ENCODE measurements at regions not wholly inside any gene's neighbourhood (a gene's known extent, or its start where the extent isn't known, plus 50 kb on each side); places are given as distances from the start of the nearest gene placed in this dataset.

GRCh38 chr11:69377029-69377952, 83.3 kb downstream of the MYEOV start:
- Mint-ChIP-seq H3K4me3 (no peak overlapping the region), H3K4me1 (ENCODE audit: low read depth) (peaks cover 4% of the 10 kb centered on the region), H3K36me3 (ENCODE audit: low read depth) (no peaks in the 10 kb centered on the region), H3K27ac (no peak overlapping the region), H3K9me3 (no peaks in the 10 kb centered on the region), H3K27me3 (no peaks in the 10 kb centered on the region)
- intact Hi-C loops (cut with DNase I, micrococcal nuclease), result no loop called here
- no peak for TF ChIP-seq CTCF (IDR thresholded peaks at IDR 0.05)
- ChIA-PET CTCF (no interaction called here), POLR2A (no interaction called here)
- Histone ChIP-seq H3K27me3 (ENCODE audit: control insufficient read depth in 1 of 2, insufficient read depth in 2 of 2, low read length in 2 of 2) (no peaks in the 10 kb centered on the region), H3K36me3 (ENCODE audit: insufficient read depth, low read length) (no peaks in the 10 kb centered on the region), H3K9me3 (ENCODE audit: control insufficient read depth in 1 of 2, insufficient read depth in 1 of 2, low read length in 2 of 2) (no peaks in the 10 kb centered on the region), H3K27ac (ENCODE audit: low read depth in 1 of 2, low read length in 2 of 2) (no peak overlapping the region), H3K4me1 (ENCODE audit: insufficient read depth, low read length) (no peaks in the 10 kb centered on the region), H3K4me3 (ENCODE audit: low read length) (no peak overlapping the region)
- DNase-seq, result peak in 1 of 14 experiments; percentile 15
- ATAC-seq (ENCODE audit: poor library complexity), result no peak

DNA sequence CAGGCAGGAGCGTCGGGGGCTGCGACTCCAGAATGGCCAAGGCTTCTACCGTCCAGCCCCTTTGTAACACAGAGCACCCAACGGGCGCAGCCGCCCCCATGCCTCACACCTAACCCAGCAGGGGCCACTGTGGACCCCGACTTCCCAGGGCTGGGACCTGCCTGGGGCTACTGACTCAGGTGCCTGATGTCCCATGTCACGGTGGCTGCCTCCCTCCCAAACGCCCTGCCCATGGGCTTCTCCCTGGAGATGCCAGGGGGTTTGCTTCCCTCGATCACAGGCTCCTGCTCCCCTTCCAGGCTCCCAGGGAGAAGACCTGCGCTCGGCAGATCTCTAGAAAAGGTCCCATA, 84.0 kb downstream of the MYEOV start:
- Histone ChIP-seq H3K9me3 (ENCODE audit: control insufficient read depth in 1 of 2, insufficient read depth in 1 of 2, low read length in 2 of 2) (no peaks in the 10 kb centered on the region), H3K27me3 (ENCODE audit: control insufficient read depth in 1 of 2, insufficient read depth in 2 of 2, low read length in 2 of 2) (no peaks in the 10 kb centered on the region), H3K4me1 (ENCODE audit: insufficient read depth, low read length) (no peaks in the 10 kb centered on the region), H3K36me3 (ENCODE audit: insufficient read depth, low read length) (no peaks in the 10 kb centered on the region), H3K27ac (ENCODE audit: low read depth in 1 of 2, low read length in 2 of 2) (no peak overlapping the region), H3K4me3 (ENCODE audit: low read length) (no peak overlapping the region)
- Mint-ChIP-seq H3K4me3 (no peak overlapping the region), H3K9me3 (no peaks in the 10 kb centered on the region), H3K4me1 (ENCODE audit: low read depth) (peaks cover 4% of the 10 kb centered on the region), H3K27me3 (no peaks in the 10 kb centered on the region), H3K36me3 (ENCODE audit: low read depth) (no peaks in the 10 kb centered on the region), H3K27ac (no peak overlapping the region)
- intact Hi-C loops (cut with DNase I, micrococcal nuclease), result no loop called here
- ChIA-PET POLR2A (no interaction called here), CTCF (no interaction called here)
- ATAC-seq (ENCODE audit: poor library complexity) (no peak), DNase-seq (peak in 1 of 14 experiments; percentile 26)
- no peak for TF ChIP-seq CTCF (IDR thresholded peaks at IDR 0.05)

DNA sequence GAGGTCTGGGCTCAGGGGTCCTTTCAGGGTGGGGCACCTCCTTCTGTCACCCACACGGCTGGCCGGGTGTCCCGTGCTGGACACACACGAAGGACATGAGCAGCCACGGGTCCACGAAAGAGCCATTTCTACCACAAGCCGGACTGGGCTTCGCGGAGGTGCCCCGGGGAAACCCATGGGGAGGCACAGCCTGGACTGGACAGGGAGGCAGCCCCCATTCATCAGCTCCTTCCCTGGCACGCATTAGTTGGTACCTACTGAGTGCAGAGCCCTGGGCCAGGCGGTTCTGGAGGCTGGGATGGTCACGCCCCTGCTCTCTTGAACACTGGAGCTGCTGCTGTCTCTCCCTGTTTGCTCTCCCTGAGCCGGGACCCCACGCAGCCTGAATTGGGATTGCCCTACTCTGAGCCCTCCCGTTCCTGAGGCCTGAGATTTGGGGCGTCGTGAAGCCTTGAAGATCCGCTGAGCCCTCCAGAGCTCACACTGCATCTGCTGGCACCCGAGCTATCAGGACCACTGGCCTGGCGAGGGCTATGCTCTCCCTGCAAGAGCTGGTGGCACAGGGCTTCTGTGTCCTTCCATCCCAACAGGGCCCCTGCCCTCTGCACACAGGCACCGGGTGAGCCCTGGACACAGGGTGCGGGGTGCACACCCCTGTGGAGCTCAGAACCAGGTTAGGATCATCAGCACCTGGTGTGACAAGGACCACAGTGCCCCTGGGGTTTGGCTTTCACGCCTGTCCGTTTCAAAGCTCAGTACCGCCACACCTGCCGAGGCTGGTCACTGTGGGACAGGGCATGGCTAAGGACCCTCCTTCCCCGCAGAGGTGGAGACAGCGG, 84.6 kb downstream of the MYEOV start:
- Mint-ChIP-seq H3K4me1 (ENCODE audit: low read depth) (peaks cover 4% of the 10 kb centered on the region), H3K27me3 (no peaks in the 10 kb centered on the region), H3K4me3 (no peak overlapping the region), H3K27ac (no peak overlapping the region), H3K9me3 (no peaks in the 10 kb centered on the region), H3K36me3 (ENCODE audit: low read depth) (no peaks in the 10 kb centered on the region)
- Histone ChIP-seq H3K4me3 (ENCODE audit: low read length) (no peak overlapping the region), H3K9me3 (ENCODE audit: control insufficient read depth in 1 of 2, insufficient read depth in 1 of 2, low read length in 2 of 2) (no peaks in the 10 kb centered on the region), H3K4me1 (ENCODE audit: insufficient read depth, low read length) (no peaks in the 10 kb centered on the region), H3K27ac (ENCODE audit: low read depth in 1 of 2, low read length in 2 of 2) (no peak overlapping the region), H3K27me3 (ENCODE audit: control insufficient read depth in 1 of 2, insufficient read depth in 2 of 2, low read length in 2 of 2) (no peaks in the 10 kb centered on the region), H3K36me3 (ENCODE audit: insufficient read depth, low read length) (no peaks in the 10 kb centered on the region)
- ChIA-PET CTCF (no interaction called here), POLR2A (no interaction called here)
- intact Hi-C loops (cut with DNase I, micrococcal nuclease), result no loop called here
- ATAC-seq (ENCODE audit: poor library complexity) (no peak), DNase-seq (peak in 1 of 14 experiments; percentile 28)
- no peak for TF ChIP-seq CTCF (IDR thresholded peaks at IDR 0.05)
